IPS-20b (cell line): ENCODE measurements at regions not wholly inside any gene's neighbourhood (a gene's known extent, or its start where the extent isn't known, plus 50 kb on each side); places are given as distances from the start of the nearest gene placed in this dataset.

Source experiments
- H3K27ac ChIP-seq: one replicate; pipeline ENCODE4 v1.5.1; 2013; ENCODE audit warnings: low read length
- H3K27me3 ChIP-seq: 2 replicates; pipeline ENCODE4 v1.6.1; 2013; ENCODE audit warnings: mild to moderate bottlenecking, low read length, inconsistent platforms; ENCODE audit not compliant: insufficient read depth
- H3K36me3 ChIP-seq: 2 replicates; pipeline ENCODE4 v1.6.1; 2013; ENCODE audit warnings: low read depth, mild to moderate bottlenecking, inconsistent platforms, low read length, moderate library complexity; ENCODE audit not compliant: insufficient read depth
- H3K4me1 ChIP-seq: 2 replicates; pipeline ENCODE4 v1.6.1; 2013; ENCODE audit warnings: mild to moderate bottlenecking, control low read depth, inconsistent platforms, low read length, moderate library complexity; ENCODE audit not compliant: insufficient read depth
- H3K4me3 ChIP-seq: 2 replicates; pipeline ENCODE4 v1.5.1; 2013; ENCODE audit warnings: mild to moderate bottlenecking, low read length, inconsistent platforms
- H3K9ac ChIP-seq: 2 replicates; pipeline ENCODE4 v1.6.1; 2013; ENCODE audit warnings: low read depth, mild to moderate bottlenecking, inconsistent platforms, low read length, moderate library complexity
- H3K9me3 ChIP-seq: 2 replicates; pipeline ENCODE4 v1.6.1; 2013; ENCODE audit warnings: mild to moderate bottlenecking, low read depth, low read length, inconsistent platforms; ENCODE audit not compliant: insufficient read depth

- H3K27ac ChIP-seq = no peak overlapping the region
- H3K9ac ChIP-seq = no peak overlapping the region
- H3K4me1 ChIP-seq = no peaks in the 10 kb centered on the region; the same call in 1 of the 2 replicates
- H3K36me3 ChIP-seq = no peaks in the 10 kb centered on the region
- no peak overlapping the region for H3K4me3 ChIP-seq
- no peaks in the 10 kb centered on the region for H3K9me3 ChIP-seq
- H3K27me3 ChIP-seq = no peaks in the 10 kb centered on the region
These were observed 130.3 kb upstream of the POT1 start for GRCh38 chr7:125059861-125060456.

- Histone ChIP-seq H3K27me3 (no peaks in the 10 kb centered on the region), H3K4me3 (no peak overlapping the region), H3K4me1 (no peaks in the 10 kb centered on the region; the same call in 1 of the 2 replicates), H3K27ac (no peak overlapping the region), H3K9ac (no peak overlapping the region), H3K9me3 (no peaks in the 10 kb centered on the region), H3K36me3 (no peaks in the 10 kb centered on the region)
These were observed 128.3 kb upstream of the POT1 start for GRCh38 chr7:125057963-125058362.

- H3K4me1 ChIP-seq = no peaks in the 10 kb centered on the region
- no peak overlapping the region for H3K9ac ChIP-seq
- no peaks in the 10 kb centered on the region for H3K27me3 ChIP-seq
- H3K27ac ChIP-seq = no peak overlapping the region
- H3K36me3 ChIP-seq = no peaks in the 10 kb centered on the region
- no peaks in the 10 kb centered on the region for H3K9me3 ChIP-seq
- no peak overlapping the region for H3K4me3 ChIP-seq
These were observed 125.8 kb upstream of the POT1 start for GRCh38 chr7:125055376-125055775.

- Histone ChIP-seq H3K4me1 (no peaks in the 10 kb centered on the region), H3K9ac (no peak overlapping the region), H3K27ac (no peak overlapping the region), H3K4me3 (no peak overlapping the region), H3K27me3 (no peaks in the 10 kb centered on the region), H3K9me3 (no peaks in the 10 kb centered on the region), H3K36me3 (no peaks in the 10 kb centered on the region)
These were observed 117.1 kb upstream of the POT1 start for GRCh38 chr7:125046767-125047166.

- Histone ChIP-seq H3K9me3 (no peaks in the 10 kb centered on the region), H3K36me3 (no peaks in the 10 kb centered on the region), H3K4me1 (no peaks in the 10 kb centered on the region), H3K9ac (no peak overlapping the region), H3K27ac (no peak overlapping the region), H3K27me3 (no peaks in the 10 kb centered on the region), H3K4me3 (no peak overlapping the region)
These were observed 103.9 kb upstream of the POT1 start for GRCh38 chr7:125033506-125033905.

GRCh38 chr7:125032943-125033342 lies 103.3 kb upstream of the POT1 start:
- no peak overlapping the region for H3K4me3 ChIP-seq
- no peaks in the 10 kb centered on the region for H3K9me3 ChIP-seq
- no peak overlapping the region for H3K9ac ChIP-seq
- H3K27me3 ChIP-seq = no peaks in the 10 kb centered on the region
- H3K4me1 ChIP-seq = no peaks in the 10 kb centered on the region
- H3K36me3 ChIP-seq = no peaks in the 10 kb centered on the region
- H3K27ac ChIP-seq = no peak overlapping the region

GRCh38 chr7:125030756-125031387 lies 101.2 kb upstream of the POT1 start:
- Histone ChIP-seq H3K4me3 (no peak overlapping the region), H3K4me1 (no peaks in the 10 kb centered on the region), H3K9me3 (no peaks in the 10 kb centered on the region), H3K36me3 (no peaks in the 10 kb centered on the region), H3K27ac (no peak overlapping the region), H3K9ac (no peak overlapping the region), H3K27me3 (no peaks in the 10 kb centered on the region)

GRCh38 chr7:125025620-125026019 lies 96.0 kb upstream of the POT1 start:
- Histone ChIP-seq H3K9me3 (no peaks in the 10 kb centered on the region), H3K36me3 (no peaks in the 10 kb centered on the region), H3K9ac (no peak overlapping the region), H3K27ac (no peak overlapping the region), H3K4me1 (no peaks in the 10 kb centered on the region), H3K4me3 (no peak overlapping the region), H3K27me3 (no peaks in the 10 kb centered on the region)

GRCh38 chr7:125020801-125021200 lies 91.2 kb upstream of the POT1 start:
- Histone ChIP-seq H3K9me3 (no peaks in the 10 kb centered on the region), H3K27ac (no peak overlapping the region), H3K27me3 (no peaks in the 10 kb centered on the region), H3K9ac (no peak overlapping the region), H3K4me1 (no peaks in the 10 kb centered on the region), H3K4me3 (no peak overlapping the region), H3K36me3 (no peaks in the 10 kb centered on the region)

GRCh38 chr7:125010540-125010939 lies 80.9 kb upstream of the POT1 start:
- Histone ChIP-seq H3K4me1 (no peaks in the 10 kb centered on the region), H3K9me3 (no peaks in the 10 kb centered on the region), H3K9ac (no peak overlapping the region), H3K4me3 (no peak overlapping the region), H3K27ac (no peak overlapping the region), H3K27me3 (no peaks in the 10 kb centered on the region), H3K36me3 (no peaks in the 10 kb centered on the region)

- Histone ChIP-seq H3K36me3 (no peaks in the 10 kb centered on the region), H3K4me3 (no peak overlapping the region), H3K27ac (no peak overlapping the region), H3K4me1 (no peaks in the 10 kb centered on the region), H3K9ac (no peak overlapping the region), H3K27me3 (no peaks in the 10 kb centered on the region), H3K9me3 (peaks cover 9% of the 10 kb centered on the region)
These were observed 67.2 kb upstream of the POT1 start for GRCh38 chr7:124996778-124997177.

GRCh38 chr7:124992851-124993562 lies 63.4 kb upstream of the POT1 start:
- no peak overlapping the region for H3K27ac ChIP-seq
- no peaks in the 10 kb centered on the region for H3K4me1 ChIP-seq
- no peak overlapping the region for H3K9ac ChIP-seq
- H3K9me3 ChIP-seq = no peaks in the 10 kb centered on the region
- no peak overlapping the region for H3K4me3 ChIP-seq
- H3K27me3 ChIP-seq = no peaks in the 10 kb centered on the region
- no peaks in the 10 kb centered on the region for H3K36me3 ChIP-seq
